Activated CD4-positive, alpha-beta T cell treated with anti-CD3 and anti-CD28 coated beads, Interleukin-2, amount 50 U/mL, for 1 hour (primary cell): ENCODE measurements at regions not wholly inside any gene's neighbourhood (a gene's known extent, or its start where the extent isn't known, plus 50 kb on each side); places are given as distances from the start of the nearest gene placed in this dataset.
"Not testable (repeated sequence)": the region's sequence is repeated elsewhere in the genome, so short reads cannot be mapped to it uniquely, and the experiment has no call there.

ENCODE experiments used
- DNase-seq: peaks from one replicate; pipeline ENCODE4 v3.0.0-alpha.2; 2020

DNA sequence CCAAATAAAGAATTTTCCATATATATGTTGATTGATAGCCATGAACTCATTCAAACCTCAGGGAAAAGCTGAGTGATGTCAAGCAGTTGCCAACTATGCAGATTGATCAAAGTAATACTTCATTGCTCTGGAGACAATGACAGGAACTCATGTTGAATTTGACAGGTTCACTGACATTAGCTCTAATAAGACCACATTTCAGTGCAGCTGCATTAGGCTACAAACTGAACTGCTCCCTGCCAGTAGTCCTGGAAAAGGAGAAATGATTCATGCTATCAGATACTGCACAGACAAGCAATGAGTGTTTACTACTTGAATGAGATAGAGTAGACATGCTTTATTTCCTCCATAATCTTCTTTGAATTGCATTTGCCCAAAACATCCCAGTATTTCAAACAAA, 948.4 kb downstream of the MRPL39 start:
- DNase-seq, result no peak

DNA sequence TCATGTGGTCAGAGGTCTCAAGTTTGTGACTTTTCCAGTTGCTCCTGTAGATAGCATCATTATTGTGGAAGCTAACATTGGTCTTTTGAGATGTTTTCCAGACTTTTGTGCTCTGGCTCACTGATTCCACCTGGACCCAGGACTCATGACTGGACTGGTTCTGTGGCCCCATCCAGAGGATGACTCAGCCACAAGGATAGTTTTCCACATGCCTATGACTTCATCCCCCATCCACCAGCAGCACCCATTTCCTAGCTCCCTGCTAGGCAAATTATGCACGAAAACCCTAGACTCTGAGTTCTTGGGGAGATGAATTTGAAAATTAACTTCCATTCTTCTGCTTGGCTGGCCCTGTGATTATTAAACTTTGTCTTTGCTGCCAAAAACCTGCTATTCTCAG, 949.3 kb downstream of the MRPL39 start:
- DNase-seq, result no peak

DNA sequence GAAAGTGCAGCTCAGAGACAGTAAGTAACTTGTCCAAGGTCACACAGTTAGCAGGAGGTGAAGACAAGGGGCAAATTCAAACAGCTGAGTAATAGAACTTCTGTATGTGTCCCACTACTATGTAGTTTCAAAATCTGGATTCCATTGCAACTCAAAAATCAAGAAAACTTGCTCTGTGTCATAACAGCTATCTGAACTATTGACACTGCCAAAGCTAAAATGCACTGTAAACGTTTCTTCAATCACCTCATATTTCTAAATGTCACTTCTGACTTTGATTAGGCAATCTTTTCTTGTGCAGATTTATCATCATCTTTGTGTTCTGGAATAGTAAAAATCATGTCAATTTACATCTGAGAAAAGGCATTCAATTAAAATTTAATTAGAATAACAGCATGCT, 957.6 kb downstream of the MRPL39 start:
- no peak for DNase-seq

DNA sequence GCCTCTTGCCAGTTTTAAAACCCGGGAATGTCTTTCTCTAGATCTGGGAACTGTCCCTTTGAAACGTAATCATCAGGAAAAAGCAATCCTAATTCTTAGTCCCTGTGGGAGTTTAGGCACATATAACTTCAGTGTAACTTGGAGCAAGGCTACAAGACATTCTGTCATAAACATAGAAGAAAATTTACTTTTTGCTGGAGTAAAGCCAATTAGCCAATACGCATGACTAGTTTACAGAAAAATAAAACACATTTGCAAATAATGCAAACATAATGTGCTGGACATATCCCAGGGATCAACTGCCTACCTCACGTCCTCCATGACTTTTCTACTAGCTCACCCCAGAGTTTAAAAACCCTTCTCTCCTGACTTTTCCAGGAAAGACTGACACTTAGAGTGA, 970.6 kb downstream of the MRPL39 start:
- DNase-seq, result no peak

DNA sequence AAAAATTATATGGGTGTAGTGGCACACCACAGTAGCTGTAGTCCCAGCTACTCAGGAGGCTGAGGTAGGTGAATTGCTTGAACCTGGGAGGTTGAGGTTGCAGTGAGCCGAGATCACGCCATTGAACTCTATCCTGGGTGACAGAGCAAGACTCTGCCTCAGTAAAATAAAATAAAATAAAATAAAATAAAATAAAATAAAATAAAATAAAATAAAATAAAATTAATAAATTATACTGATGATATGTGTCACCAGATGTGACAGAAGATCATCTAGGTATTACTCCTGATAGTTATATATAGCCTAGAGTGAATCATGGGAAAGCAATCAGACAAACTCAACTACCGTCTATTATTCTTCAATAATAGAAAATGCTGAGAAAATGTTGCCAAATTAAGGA, 972.5 kb downstream of the MRPL39 start:
- no peak for DNase-seq

DNA sequence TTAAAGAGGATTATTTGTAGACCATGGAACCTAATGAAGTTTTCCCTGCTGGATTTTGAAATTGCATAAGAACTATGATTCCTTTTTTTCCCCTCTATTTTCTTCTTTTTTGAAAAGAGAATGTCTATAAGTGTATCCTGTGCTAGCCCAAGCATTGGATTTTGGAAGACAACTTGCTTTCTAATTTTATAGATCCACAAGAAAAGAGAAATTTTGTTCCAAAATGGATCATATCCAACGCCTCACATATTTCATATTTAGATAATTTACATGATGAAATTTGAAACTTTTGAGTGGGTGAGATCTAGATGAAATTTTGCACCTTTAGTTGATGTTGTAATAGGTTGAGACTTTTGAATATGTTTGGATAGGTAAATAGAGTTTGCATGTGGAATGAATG, 978.7 kb downstream of the MRPL39 start:
- DNase-seq, result no peak

DNA sequence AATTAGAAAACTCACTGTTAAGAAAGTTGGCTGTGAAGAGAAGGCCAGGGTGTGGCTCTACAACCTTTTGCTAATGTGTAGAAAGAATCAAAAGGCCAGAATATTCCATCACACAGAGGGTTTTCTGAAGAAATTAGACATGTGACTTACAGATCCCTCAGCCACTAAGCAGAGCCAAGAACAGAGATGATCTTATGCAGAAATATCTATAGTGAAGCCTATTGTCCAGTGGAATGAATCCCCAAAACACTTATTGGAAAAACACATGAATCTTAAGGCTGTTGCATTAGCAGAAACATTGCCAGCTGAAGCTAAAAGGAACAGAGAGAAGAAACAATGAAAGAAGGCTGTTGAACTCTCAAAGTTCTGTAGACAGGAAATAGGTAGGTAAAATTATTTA, 979.2 kb downstream of the MRPL39 start:
- DNase-seq, result no peak

DNA sequence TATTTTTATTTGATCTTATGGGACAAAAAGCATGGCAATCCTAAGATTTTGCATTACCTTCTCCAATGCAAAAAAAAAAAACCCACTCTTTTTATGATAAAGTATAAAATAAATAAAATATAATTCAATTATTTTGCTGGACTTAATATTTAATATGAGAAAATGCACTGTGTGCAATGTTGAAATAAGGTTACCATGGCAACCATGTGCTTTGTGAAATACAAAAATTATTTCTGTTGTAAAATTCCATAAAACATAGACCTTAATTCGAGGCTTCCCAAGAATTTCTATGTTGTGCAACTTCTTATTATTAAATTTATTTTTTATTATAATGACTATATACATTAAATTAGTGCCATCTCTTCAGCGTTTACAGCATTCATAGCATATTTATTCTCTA, 989.5 kb downstream of the MRPL39 start:
- DNase-seq, result no peak

DNA sequence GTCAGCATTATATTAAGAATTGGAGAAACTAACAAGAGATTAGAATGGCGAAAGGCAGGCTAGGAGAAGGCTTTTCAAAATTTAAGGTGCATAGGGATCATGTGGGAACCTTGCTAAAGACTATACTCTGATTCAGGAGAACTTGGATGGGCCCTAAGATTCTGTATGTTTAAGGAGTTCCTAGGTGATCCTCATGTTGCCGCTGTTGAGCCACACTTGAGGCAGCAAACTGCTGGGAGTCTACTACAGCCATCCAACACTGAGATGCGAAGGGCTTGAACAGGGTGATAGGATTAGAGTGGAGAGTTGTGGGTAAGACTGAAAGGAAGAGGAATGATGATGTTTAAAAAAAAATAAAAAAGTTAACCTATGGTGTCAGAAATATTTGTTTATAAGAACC, 1013.2 kb downstream of the MRPL39 start:
- DNase-seq, result no peak

DNA sequence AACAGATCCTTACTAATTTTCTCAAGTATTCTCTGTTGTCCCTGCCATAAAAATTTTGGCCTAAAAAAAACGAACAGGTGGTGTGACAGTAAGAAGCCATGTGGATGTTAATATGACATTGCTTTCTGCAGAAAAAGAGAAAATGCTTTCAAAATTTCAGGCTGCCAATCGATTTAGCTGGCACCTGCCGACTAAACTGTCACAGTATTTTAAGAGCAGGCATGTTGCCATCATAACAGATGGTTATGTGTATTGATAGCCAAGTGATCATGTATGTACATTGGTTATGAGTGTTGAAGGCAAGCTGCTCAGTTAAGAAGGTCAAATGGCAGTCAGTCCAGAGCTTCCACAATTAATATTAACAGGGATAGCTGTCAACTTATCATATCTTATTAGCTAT, 1017.0 kb downstream of the MRPL39 start:
- DNase-seq, result no peak

DNA sequence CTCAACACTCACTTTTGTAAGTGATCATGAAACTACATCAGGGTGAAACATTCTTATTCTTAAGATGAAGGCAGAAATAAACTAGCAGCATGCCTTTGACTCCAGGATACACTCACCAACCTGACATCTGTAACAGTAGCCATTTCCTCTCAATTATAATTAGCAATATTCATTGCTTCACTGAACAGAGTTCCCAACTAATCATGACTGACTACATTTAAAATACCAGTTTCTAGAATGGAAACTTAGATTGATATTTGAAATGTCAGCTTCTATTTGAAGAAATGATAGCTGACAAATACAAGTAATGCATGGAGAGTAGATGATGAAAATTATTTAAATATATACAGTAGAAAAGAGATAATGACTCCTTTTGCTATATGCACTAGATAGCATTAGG, 1023.8 kb downstream of the MRPL39 start:
- DNase-seq, result no peak

DNA sequence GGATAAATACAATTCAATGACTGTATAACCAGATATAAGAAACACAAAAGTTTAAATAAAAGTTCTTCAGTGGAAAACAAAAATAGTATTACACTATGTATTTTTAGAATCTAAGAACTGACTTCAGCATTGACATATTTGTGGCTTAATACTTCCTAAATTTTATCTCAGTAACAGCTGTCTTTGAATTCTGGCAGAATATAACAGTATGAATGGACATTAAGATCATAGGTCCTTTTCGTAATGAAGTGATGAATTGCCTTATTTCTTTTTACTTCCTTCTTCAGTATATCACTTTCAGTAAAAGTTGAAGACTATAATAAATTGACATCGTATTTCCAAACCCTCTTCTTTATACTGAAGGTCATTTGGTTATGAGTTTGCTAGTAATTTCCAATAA, 1030.0 kb downstream of the MRPL39 start:
- DNase-seq, result no peak

DNA sequence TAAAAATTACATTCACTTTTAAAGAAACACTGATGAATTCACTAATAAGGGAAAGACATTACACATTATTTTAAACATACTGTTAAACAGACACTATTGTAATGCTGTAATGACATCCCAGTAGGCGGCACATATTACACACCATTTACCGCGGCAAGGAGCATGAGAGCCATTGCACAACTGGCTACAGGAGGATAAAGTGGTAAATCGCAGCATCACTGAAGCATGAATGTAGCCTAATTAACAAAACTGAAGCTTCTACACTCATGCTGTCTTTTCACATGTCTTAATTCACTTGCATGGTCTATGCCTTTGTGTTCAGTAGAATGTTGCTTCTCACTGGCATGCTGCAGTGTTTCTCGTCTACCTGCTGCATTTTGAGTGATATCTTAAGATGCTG, 1046.0 kb downstream of the MRPL39 start:
- no peak for DNase-seq

DNA sequence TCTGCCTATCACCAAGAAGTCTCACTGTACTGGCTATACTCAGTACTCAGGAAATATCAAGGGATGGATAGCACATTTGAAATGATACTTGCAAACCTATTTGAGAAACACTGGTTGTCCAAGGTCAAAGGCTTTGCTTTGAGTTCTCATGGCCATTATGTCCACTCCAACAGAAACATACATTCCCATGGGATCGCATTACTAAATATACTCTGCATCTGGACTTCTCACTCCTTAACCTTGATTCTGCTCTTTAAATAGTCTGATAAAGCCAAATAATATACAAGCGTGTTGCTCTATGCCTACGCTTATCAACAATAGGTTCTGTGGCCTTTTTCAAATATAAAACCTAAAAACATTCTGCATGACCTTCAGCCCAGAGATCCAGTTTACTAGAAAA, 1054.8 kb downstream of the MRPL39 start:
- no peak for DNase-seq

DNA sequence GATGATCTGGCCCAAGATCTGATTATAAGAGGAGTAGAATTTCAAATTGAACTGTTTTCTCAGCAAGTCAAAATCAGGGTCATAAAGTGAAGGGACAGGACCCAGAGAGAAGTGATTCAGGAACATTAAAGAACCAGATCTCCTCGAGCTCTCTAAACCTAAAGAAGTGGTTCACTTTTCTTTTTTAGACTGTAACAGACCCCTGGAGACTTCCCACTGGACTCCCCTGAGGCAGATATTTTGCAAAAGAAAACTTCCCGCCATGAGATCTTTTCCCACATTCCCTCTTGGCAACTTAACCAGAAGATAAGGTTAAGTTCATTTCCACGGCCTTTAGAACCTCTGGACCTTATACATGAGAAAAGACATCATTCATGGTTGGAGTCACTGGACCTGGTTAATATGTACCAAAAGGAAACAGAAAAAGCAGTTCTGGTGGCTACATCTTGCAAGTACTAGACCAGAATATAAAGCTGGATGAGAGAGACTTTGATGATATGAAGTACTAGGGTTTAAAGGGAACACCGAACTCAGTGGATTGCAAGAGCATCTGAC, 1061.4 kb downstream of the MRPL39 start:
- no peak for DNase-seq

DNA sequence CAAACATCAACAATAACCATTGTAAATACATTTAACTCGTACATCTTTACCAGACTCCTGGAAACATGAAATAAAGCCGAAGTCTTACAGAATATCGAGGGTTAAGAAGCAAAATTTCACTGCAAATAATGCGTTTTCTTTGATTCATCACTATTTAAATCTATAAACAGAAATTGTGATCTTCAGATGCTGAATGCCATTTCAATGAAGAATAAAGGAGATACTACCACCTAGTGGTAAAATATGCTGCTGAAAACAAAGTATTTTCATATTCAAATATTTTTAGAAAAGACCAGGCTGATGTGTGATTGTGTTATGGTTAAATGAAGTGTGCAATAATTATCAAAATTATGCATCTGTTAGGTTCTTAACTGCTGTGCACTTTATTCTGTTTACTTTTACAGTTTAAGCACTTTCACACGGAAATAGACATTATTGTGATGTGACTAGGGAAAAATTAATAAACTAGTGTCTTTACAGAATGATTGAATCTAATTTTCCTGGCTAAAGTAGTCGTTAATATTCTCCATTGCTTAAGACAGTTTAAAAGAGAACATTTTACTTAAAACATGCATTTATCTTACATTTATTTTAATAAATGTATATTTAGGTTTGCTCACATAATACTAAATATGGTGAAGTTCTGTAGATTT, 1093.1 kb downstream of the MRPL39 start:
- no peak for DNase-seq

DNA sequence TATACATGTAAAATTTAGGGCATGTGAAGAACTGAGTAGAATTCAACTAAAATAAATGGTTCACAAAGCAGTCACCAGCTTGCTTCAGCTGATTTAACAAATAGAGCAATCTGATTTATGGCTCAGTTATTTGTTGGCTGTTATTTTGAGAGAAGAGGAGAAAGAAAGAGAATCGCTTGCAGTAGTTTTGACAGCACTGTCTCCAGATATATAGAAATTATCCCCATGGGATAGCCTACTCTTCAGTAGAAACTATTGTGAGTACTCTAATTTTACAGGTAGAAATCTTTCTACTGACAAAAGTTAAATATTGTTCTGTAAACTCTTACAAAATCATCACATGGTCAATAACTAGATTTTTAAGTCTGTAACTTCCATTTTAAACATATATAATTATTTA, 1098.2 kb downstream of the MRPL39 start:
- no peak for DNase-seq

DNA sequence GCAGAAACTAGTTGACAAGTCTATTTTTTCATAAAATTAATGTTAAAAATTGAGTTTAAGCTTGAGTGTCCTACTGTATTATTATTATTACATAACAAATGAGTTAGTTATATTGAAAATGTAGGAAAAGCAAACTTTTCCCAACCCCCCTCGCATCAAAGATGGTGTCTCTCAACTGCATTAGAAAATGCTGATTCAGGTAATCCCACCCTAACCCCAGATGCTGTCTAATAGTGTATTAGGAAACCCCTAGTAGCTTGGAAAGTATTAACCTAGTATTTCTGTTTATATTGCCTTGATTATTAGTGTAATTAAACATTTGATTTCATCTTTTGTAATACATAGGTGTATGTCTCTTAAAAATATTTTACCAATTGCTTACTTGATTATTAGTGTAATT, 1120.3 kb downstream of the MRPL39 start:
- DNase-seq, result no peak

DNA sequence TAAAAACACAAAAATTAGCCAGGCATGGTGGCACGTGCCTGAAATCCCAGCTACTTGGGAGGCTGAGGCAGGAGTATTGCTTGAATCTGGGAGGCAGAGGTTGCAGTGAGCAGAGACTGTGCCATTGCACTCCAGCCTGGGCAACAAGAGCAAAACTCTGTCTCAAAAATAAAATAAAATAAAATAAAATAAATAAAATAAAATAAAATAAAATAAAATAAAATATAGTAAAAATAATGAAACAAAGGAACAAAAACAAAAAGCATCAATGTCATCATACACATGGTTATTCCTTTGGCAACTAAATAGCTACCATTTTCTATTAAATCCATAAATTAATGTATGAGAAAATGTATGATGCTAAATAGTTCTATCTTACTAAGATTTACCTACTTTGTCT, 1123.9 kb downstream of the MRPL39 start:
- DNase-seq, result not testable (repeated sequence)

DNA sequence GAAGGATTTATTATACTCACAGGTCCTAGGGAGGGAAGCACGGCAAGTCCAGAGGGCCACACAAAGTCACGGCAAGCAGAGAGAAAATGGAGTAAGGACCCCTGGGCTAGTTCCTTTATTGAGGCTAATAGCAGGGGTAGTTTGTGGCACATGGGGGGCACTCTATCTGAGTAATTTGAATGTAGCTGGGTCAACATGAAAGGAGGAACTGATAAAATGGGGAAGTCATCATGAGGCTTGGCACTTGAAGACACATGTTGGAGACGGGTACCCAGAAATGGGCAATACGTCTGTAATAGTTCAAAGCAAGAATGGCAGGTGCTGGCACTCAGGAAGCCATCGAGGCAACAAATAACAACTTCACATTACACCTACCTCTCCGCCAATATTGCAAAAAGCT, 1136.4 kb downstream of the MRPL39 start:
- DNase-seq, result no peak

DNA sequence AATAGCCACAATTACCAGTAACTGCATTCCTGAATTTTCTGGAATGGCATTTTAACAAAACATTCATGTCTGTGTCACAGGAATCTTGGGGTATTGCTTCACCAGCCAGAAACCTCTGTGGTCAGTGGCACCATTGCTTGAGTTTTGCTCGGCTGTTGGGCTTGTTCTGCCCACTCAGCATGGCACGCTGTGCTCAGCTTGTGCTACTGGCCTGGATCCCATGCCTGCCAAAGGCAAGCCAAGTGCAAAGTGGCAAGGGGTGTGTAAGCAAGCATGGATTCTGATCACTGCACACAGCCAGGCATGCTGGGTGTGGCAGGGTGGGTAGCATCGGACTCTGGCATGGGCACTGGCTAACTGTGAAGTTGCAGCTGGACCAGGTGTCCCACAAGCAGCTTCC, 1150.9 kb downstream of the MRPL39 start:
- DNase-seq, result no peak

DNA sequence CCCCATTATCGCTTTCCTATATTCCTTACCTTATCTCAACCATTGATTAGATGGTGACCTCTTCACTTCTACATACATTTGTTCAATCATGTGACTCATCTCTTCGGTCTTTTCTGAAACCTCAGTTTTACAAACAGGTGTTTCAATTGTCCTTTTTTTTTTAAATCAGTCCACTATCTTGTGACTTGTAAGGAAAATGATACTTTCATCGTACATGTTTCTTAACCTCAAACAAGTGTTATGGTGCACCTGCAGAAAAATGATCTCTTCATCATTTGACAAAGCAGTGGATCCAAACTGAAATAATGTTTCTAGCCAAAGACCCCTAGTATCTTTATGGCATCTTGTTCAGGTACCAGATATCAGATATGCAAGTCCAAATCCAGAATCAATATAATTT, 1157.2 kb downstream of the MRPL39 start:
- DNase-seq, result no peak

DNA sequence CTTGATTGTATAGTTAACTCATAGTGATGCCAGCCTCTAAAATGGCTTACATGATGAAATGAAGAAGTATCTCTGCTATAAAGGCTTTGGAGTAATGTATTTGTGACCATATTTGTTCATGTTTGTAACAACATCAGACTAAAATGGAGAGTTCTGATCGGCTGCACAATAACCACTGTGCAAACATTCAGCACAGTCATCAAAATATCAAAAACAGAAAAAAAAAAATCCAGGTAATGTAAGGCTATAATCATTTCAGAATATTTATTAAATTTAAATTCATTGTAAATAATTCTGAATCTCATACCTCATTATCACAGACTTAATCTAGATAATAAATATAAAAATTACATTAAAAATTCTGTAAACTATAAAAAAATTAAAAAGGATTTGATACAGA, 1161.8 kb downstream of the MRPL39 start:
- no peak for DNase-seq

DNA sequence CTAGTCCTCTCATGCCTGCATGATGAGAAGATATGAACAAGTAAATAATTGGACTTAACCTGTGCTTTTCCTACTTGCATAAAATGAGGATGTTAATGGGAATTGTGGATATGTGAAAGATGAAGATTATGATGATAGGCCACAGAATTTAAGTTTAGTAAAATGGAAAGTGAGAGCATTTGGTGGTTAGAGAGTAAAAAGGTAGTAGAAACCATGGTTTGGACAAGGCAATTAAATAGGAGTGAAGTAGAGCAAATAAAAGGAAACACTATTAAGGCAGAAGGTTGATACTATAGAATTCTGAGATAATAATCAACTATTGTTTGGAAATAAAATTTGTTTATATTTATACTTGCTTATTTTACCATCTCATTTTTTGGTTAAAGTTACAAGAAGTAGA, 1162.5 kb downstream of the MRPL39 start:
- no peak for DNase-seq

DNA sequence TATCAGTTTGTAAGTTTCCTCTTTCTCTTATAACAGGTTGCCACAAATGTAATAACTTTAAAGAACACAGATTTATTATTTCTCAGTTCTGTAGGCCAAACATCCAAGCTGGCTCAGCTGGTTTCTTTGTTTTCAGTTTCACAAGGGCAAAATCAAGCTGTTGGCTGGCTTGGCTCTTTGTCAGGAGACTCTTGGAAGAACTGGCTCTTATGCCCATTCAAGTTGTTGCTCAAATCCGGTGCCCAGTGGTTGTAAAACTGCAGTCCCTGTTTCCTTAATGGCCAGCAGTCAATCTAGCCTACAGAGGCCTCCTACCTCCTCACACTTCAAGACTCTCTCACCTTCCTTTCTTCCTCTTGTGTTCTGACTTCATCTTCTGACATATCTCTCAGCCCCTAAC, 1171.0 kb downstream of the MRPL39 start:
- DNase-seq, result no peak
